ENCODE measurements at regions not wholly inside any gene's neighbourhood (a gene's known extent, or its start where the extent isn't known, plus 50 kb on each side); places are given as distances from the start of the nearest gene placed in this dataset.

GRCh38 chr6:134531188-134531551 lies 213.3 kb upstream of the SGK1 start:
- TF ChIP-seq MAX (IDR thresholded peaks at IDR 0.05): no peak
- no peak for TF ChIP-seq CTCF (IDR thresholded peaks at IDR 0.05; ENCODE audit: control extremely low read depth in 1 of 3, insufficient read depth in 1 of 3, low read depth in 1 of 3, low read length in 3 of 3)
- no peak for TF ChIP-seq SIN3A (conservative IDR thresholded peaks at IDR 0.05 in 1 of 2, IDR thresholded peaks at IDR 0.05 in 1 of 2; ENCODE audit: low read depth in 1 of 2, low read length in 2 of 2)
- TF ChIP-seq POLR2AphosphoS5 (IDR thresholded peaks at IDR 0.05; ENCODE audit: low read depth, low read length): no peak
- no peak for TF ChIP-seq GABPA (IDR thresholded peaks at IDR 0.05; ENCODE audit: borderline replicate concordance, insufficient read depth, low read length)
- no peak for TF ChIP-seq POLR2A (IDR thresholded peaks at IDR 0.05; ENCODE audit: control extremely low read depth in 1 of 2, low read depth in 2 of 2, low read length in 2 of 2)
- TF ChIP-seq YY1 (IDR thresholded peaks at IDR 0.05; ENCODE audit: low read depth, low read length): no peak
- no peak for TF ChIP-seq EGR1 (IDR thresholded peaks at IDR 0.05; ENCODE audit: borderline replicate concordance, low read depth, low read length)
- no peak for TF ChIP-seq SIX5 (IDR thresholded peaks at IDR 0.05; ENCODE audit: low read depth, low read length)
- TF ChIP-seq CEBPB (IDR thresholded peaks at IDR 0.05; ENCODE audit: low read depth, low read length): no peak
- TF ChIP-seq EZH2 (IDR thresholded peaks at IDR 0.05; ENCODE audit: low read depth, low read length, severe bottlenecking): no peak
- no peak for TF ChIP-seq CBX5 (IDR thresholded peaks at IDR 0.05; ENCODE audit: low read depth, low read length)
- no peak for TF ChIP-seq BCL11A (IDR thresholded peaks at IDR 0.05; ENCODE audit: low read depth in 2 of 2, low read length in 2 of 2)
- no peak for TF ChIP-seq JUN (IDR thresholded peaks at IDR 0.05; ENCODE audit: low read depth, low read length)
